ENCODE measurements at regions not wholly inside any gene's neighbourhood (a gene's known extent, or its start where the extent isn't known, plus 50 kb on each side); places are given as distances from the start of the nearest gene placed in this dataset.

GRCh38 chr2:107068069-107068916 lies 182.3 kb upstream of the ST6GAL2 start:
- H3K27ac Mint-ChIP-seq: no peak overlapping the region
- ATAC-seq (replicated peaks): no peak
- no peaks in the 10 kb centered on the region for H3K36me3 Mint-ChIP-seq (ENCODE audit: insufficient read depth)
- no peaks in the 10 kb centered on the region for H3K27me3 Mint-ChIP-seq
- peaks cover 13 to 32% of the 10 kb centered on the region in 2 donors for H3K9me3 Mint-ChIP-seq
- no peaks in the 10 kb centered on the region for H3K4me1 Mint-ChIP-seq (ENCODE audit: low read depth in 2 of 2)
- DNase-seq: no peak
- no peak overlapping the region for H3K4me3 Mint-ChIP-seq

GRCh38 chr2:107069890-107070289 lies 183.9 kb upstream of the ST6GAL2 start:
- Mint-ChIP-seq H3K27ac (no peak overlapping the region), H3K36me3 (ENCODE audit: insufficient read depth) (no peaks in the 10 kb centered on the region), H3K4me3 (no peak overlapping the region), H3K27me3 (no peaks in the 10 kb centered on the region), H3K9me3 (peaks cover 11 to 29% of the 10 kb centered on the region in 2 donors), H3K4me1 (ENCODE audit: low read depth in 2 of 2) (no peaks in the 10 kb centered on the region)
- DNase-seq: no peak
- ATAC-seq (replicated peaks): no peak

DNA sequence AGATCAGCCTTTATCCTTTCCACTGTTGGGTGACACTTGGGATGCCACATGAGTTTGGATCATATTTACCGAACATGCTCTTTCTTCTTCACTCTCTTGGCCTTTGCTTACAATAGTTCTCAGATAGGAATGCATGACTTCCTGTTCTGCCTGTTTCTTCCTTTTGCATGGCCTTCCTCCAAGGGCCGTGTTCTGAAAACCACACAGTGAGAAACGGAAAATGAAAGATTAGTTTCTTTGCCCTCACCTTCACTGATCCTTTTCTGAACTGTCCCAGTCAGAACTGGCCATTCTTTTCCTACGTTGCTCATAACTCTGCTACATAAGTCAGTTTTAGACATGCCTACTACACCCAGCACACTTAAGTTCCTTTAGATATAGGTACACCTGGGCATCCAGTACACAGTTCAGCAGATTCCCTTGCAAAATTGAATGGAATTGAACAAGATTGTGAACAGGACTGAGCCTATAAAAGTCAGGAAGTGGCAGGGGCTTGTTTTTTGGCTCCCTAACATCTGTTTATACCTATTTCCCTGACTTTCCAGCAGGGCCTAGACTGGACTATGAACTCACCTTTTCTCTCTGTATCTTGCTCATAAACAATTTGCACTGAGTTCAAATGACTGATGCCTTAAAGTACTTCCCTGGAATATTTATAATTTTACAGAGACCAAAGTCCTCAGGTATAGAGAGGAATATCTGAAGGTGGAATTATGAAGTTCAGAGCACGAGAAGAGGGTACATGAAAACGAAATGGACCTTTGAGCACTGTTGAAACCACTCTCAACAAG lies 186.4 kb upstream of the ST6GAL2 start:
- H3K4me1 Mint-ChIP-seq (ENCODE audit: low read depth in 2 of 2): no peaks in the 10 kb centered on the region
- H3K9me3 Mint-ChIP-seq: peaks cover 11 to 30% of the 10 kb centered on the region in 2 donors
- H3K27me3 Mint-ChIP-seq: no peaks in the 10 kb centered on the region
- H3K36me3 Mint-ChIP-seq (ENCODE audit: insufficient read depth): no peaks in the 10 kb centered on the region
- no peak overlapping the region for H3K4me3 Mint-ChIP-seq
- H3K27ac Mint-ChIP-seq: no peak overlapping the region
- ATAC-seq (replicated peaks): no peak
- DNase-seq: no peak

- Mint-ChIP-seq H3K9me3 (peaks cover 4 to 19% of the 10 kb centered on the region in 2 donors), H3K4me1 (ENCODE audit: low read depth in 2 of 2) (no peaks in the 10 kb centered on the region), H3K36me3 (ENCODE audit: insufficient read depth) (no peaks in the 10 kb centered on the region), H3K4me3 (no peak overlapping the region), H3K27ac (no peak overlapping the region), H3K27me3 (no peaks in the 10 kb centered on the region)
- DNase-seq (no peak), ATAC-seq (replicated peaks) (no peak)
These were observed 192.6 kb upstream of the ST6GAL2 start for GRCh38 chr2:107078584-107078983.

DNA sequence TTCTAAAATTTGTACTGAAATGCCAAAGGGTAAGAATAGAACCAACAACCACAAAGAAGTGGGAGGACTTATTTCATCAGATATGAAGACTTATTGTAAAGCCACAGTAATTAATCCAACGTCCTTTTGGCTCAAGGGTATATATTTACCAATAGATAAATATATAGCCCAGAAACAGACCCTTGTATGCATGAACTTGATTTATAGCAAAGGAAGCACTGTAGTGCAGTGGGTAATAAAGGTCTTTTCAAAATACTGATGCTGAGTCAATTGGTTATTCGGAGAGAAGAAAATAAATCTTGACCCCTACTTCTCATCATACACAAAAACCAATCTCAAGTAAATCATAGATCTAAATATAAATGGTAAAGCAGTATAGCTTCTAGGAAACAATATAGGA lies 200.5 kb upstream of the ST6GAL2 start:
- ATAC-seq (replicated peaks): no peak
- no peaks in the 10 kb centered on the region for H3K27me3 Mint-ChIP-seq
- peaks cover 0 to 9% of the 10 kb centered on the region in 2 donors for H3K9me3 Mint-ChIP-seq
- no peaks in the 10 kb centered on the region for H3K36me3 Mint-ChIP-seq (ENCODE audit: insufficient read depth)
- no peak for DNase-seq
- H3K4me1 Mint-ChIP-seq (ENCODE audit: low read depth in 2 of 2): no peaks in the 10 kb centered on the region
- no peak overlapping the region for H3K27ac Mint-ChIP-seq
- H3K4me3 Mint-ChIP-seq: no peak overlapping the region

DNA sequence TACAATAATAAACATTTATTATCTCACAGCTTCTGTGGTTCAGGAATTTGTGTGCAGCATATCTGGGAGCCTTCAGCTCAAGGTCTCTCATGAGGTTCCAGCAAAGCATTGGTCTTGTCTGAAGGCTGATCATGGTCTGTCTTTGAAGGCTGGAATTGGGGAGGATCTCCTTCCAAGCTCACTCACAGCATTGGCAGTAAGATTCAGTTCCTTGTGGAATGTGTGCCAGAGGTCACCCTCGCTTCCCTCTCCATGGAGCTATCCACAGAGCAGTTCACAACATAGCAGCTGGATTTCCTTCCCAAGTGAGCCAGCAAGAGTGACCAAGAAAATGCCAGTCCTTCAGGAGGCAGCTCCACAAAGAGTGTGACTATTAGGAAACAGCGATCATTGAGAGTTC lies 202.2 kb upstream of the ST6GAL2 start:
- Mint-ChIP-seq H3K4me3 (no peak overlapping the region), H3K9me3 (peaks cover 0 to 9% of the 10 kb centered on the region in 2 donors), H3K36me3 (ENCODE audit: insufficient read depth) (no peaks in the 10 kb centered on the region), H3K27ac (no peak overlapping the region), H3K27me3 (no peaks in the 10 kb centered on the region), H3K4me1 (ENCODE audit: low read depth in 2 of 2) (no peaks in the 10 kb centered on the region)
- ATAC-seq (replicated peaks) (no peak), DNase-seq (no peak)

- DNase-seq (no peak), ATAC-seq (replicated peaks) (no peak)
- H3K9me3 Mint-ChIP-seq: peaks cover 5% of the 10 kb centered on the region in 2 donors
- H3K27ac Mint-ChIP-seq: no peak overlapping the region
- H3K36me3 Mint-ChIP-seq (ENCODE audit: insufficient read depth): no peaks in the 10 kb centered on the region
- no peaks in the 10 kb centered on the region for H3K27me3 Mint-ChIP-seq
- H3K4me1 Mint-ChIP-seq (ENCODE audit: low read depth in 2 of 2): no peaks in the 10 kb centered on the region
- no peak overlapping the region for H3K4me3 Mint-ChIP-seq
These were observed 205.3 kb upstream of the ST6GAL2 start for GRCh38 chr2:107091163-107091864.

DNA sequence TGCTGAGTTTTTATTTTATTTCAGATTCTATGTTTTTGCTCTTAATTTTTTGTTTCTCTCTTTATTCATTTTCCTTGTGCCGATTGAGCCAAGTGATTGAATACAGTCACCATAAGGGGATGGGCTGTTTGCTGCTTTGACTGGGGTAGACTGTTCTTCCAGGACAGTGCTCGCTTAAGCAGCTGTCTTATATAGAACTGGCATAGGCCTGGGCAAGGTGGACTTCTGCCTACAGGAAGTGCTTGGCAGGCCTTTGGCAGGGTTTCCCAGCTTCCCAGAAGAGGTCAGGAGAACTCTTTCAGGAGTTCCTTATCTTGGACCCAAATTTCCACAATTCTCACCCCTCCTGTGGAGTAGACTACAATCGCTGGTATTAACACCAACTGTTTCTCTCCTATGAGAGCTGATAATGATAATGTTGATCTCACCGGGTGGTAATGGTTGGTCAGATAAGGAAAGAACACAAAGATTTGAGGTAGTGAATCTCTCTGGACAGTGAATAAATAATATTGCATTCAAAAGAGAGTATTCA lies 207.5 kb upstream of the ST6GAL2 start:
- ATAC-seq (replicated peaks) (no peak), DNase-seq (no peak)
- Mint-ChIP-seq H3K27ac (no peak overlapping the region), H3K4me3 (no peak overlapping the region), H3K9me3 (peaks cover 5% of the 10 kb centered on the region in 2 donors), H3K36me3 (ENCODE audit: insufficient read depth) (no peaks in the 10 kb centered on the region), H3K27me3 (no peaks in the 10 kb centered on the region), H3K4me1 (ENCODE audit: low read depth in 2 of 2) (no peaks in the 10 kb centered on the region)

DNA sequence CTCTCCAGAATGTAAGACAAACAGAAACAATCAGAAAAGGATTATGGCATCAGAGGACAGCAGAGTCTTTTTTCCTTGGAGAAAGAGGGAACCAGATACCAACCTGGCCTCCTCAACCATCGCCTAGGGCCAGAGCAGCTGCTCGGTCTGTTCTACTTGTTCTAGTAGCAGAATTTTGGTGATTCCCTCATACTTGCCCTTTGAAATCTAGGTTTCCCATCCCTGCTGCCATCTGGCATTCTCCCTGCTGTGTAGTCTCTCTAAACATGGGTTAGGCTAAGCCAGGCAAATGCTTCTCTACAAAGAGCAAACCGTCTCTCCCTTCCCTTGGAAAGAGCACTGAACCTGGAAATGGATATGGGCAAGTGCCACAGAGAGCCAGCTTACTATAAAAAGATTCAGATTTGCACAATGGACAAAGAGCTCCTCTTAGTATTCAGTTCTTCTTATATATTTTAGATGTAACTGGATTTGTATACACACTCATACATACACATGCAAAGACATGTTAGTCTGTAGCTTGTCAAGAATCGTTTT lies 208.6 kb upstream of the ST6GAL2 start:
- no peaks in the 10 kb centered on the region for H3K4me1 Mint-ChIP-seq (ENCODE audit: low read depth in 2 of 2)
- DNase-seq: no peak
- no peaks in the 10 kb centered on the region for H3K27me3 Mint-ChIP-seq
- no peak overlapping the region for H3K27ac Mint-ChIP-seq
- H3K36me3 Mint-ChIP-seq (ENCODE audit: insufficient read depth): no peaks in the 10 kb centered on the region
- no peak for ATAC-seq (replicated peaks)
- H3K4me3 Mint-ChIP-seq: no peak overlapping the region
- H3K9me3 Mint-ChIP-seq: peaks cover 3 to 5% of the 10 kb centered on the region in 2 donors

DNA sequence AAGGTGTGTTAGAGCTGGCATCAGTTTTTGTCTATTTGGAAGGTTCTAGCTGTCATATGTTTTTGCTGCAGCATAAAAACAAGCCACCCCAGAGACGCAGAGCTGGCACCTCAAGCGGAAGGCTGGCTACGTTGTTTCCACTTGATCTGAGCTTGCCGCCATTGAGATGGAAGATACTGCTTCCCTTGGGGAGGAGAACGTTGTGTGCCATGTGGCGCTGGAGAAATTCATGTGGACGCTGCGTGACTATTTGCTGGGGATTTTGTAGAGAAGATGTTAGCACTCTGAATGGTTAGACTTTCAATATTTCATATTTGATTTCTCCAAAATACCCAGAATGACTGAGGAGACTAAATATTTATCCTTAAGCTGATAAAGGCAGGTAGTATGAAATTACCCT lies 216.2 kb upstream of the ST6GAL2 start:
- ATAC-seq (replicated peaks) (no peak), DNase-seq (no peak)
- no peak overlapping the region for H3K4me3 Mint-ChIP-seq
- no peaks in the 10 kb centered on the region for H3K27me3 Mint-ChIP-seq
- no peak overlapping the region for H3K27ac Mint-ChIP-seq
- no peaks in the 10 kb centered on the region for H3K36me3 Mint-ChIP-seq (ENCODE audit: insufficient read depth)
- peaks cover 6 to 12% of the 10 kb centered on the region in 2 donors for H3K9me3 Mint-ChIP-seq
- H3K4me1 Mint-ChIP-seq (ENCODE audit: low read depth in 2 of 2): no peaks in the 10 kb centered on the region

- Mint-ChIP-seq H3K4me1 (ENCODE audit: low read depth in 2 of 2) (no peaks in the 10 kb centered on the region), H3K27ac (no peak overlapping the region), H3K36me3 (ENCODE audit: insufficient read depth) (no peaks in the 10 kb centered on the region), H3K9me3 (peaks cover 8 to 22% of the 10 kb centered on the region in 2 donors), H3K4me3 (no peak overlapping the region), H3K27me3 (no peaks in the 10 kb centered on the region)
- ATAC-seq (replicated peaks): no peak
- no peak for DNase-seq
These were observed 221.4 kb upstream of the ST6GAL2 start for GRCh38 chr2:107107351-107107750.

GRCh38 chr2:107108556-107108955 lies 222.6 kb upstream of the ST6GAL2 start:
- H3K36me3 Mint-ChIP-seq (ENCODE audit: insufficient read depth): no peaks in the 10 kb centered on the region
- H3K27ac Mint-ChIP-seq: no peak overlapping the region
- no peak overlapping the region for H3K4me3 Mint-ChIP-seq
- H3K9me3 Mint-ChIP-seq: peaks cover 8 to 22% of the 10 kb centered on the region in 2 donors
- ATAC-seq (replicated peaks): no peak
- no peaks in the 10 kb centered on the region for H3K27me3 Mint-ChIP-seq
- no peaks in the 10 kb centered on the region for H3K4me1 Mint-ChIP-seq (ENCODE audit: low read depth in 2 of 2)
- no peak for DNase-seq

DNA sequence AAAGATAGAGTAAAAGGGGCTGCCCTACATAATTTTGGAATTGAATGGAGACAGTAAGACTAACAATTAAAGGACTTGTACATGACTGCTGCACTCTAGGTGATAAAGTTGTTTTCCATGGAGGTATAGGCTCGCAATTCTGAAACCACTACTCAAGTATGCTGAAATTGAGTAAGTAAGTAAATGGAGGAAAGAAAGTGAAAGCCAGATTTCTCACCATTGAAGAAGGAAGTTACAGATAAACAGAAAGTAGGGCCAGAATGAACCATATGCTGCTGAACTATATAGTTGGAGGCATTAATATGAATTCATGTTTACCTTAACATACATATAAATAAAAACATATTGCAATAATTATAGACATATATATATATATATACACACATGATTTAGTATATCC lies 225.7 kb upstream of the ST6GAL2 start:
- H3K27ac Mint-ChIP-seq: no peak overlapping the region
- no peaks in the 10 kb centered on the region for H3K27me3 Mint-ChIP-seq
- no peaks in the 10 kb centered on the region for H3K36me3 Mint-ChIP-seq (ENCODE audit: insufficient read depth)
- no peak overlapping the region for H3K4me3 Mint-ChIP-seq
- H3K4me1 Mint-ChIP-seq (ENCODE audit: low read depth in 2 of 2): no peaks in the 10 kb centered on the region
- peaks cover 4 to 17% of the 10 kb centered on the region in 2 donors for H3K9me3 Mint-ChIP-seq
- no peak for ATAC-seq (replicated peaks)
- DNase-seq: no peak

Data from effector memory CD8-positive, alpha-beta T cell (primary cell).